Psoas muscle (tissue), 7 donors: ENCODE measurements at regions not wholly inside any gene's neighbourhood (a gene's known extent, or its start where the extent isn't known, plus 50 kb on each side); places are given as distances from the start of the nearest gene placed in this dataset.

Source experiments
- ATAC-seq, 4 donors: fragments of 200-7000 bp; cut with Tn5 transposase; one replicate each; pipeline ENCODE4 v1.9.1; 2020; ENCODE audit warnings: moderate library complexity in 3 of 4, mild to moderate bottlenecking in 2 of 4
- DNase-seq, 2 donors: peaks; one replicate each; pipeline ENCODE4 v3.0.0-alpha.2; 2020
- H3K27ac ChIP-seq: fragments of 200-600 bp; one replicate; pipeline ENCODE4 v1.8.0; 2022
- H3K27me3 ChIP-seq, 3 donors: fragments of 200-600 bp in 1 of 3; one replicate each; pipeline versions ENCODE4 v1.6.1 to v1.8.0; 2013 to 2022; ENCODE audit warnings: low read length in 2 of 3, mild to moderate bottlenecking in 2 of 3, moderate library complexity in 1 of 3; ENCODE audit not compliant: insufficient read depth in 3 of 3
- H3K36me3 ChIP-seq, 2 donors: fragments of 200-600 bp in 1 of 2; one replicate each; pipeline versions ENCODE4 v1.6.1 to v1.8.0; 2013 to 2022; ENCODE audit warnings: low read depth in 1 of 2, mild to moderate bottlenecking in 1 of 2, moderate library complexity in 1 of 2; ENCODE audit not compliant: insufficient read depth in 1 of 2
- H3K4me1 ChIP-seq: fragments of 200-600 bp; one replicate; pipeline ENCODE4 v1.8.0; 2022
- H3K4me3 ChIP-seq: fragments of 200-600 bp; one replicate; pipeline ENCODE4 v1.8.0; 2022; ENCODE audit warnings: mild to moderate bottlenecking
- H3K9me3 ChIP-seq: fragments of 200-600 bp; one replicate; pipeline ENCODE4 v1.8.0; 2022
- WGBS, 3 donors: extraction: QIAGEN DNeasy Blood & Tissue Kit; methylation state at CpG; one replicate each; pipeline versions ENCODE4 v1.1.6 to v1.1.7; 2013; 5-methylcytosine and 5-hydroxymethylcytosine counted together
- intact Hi-C, 2 donors: fragments of 100-400 bp; cut with DNase I; formaldehyde crosslinking; loops; one replicate each; pipeline versions ENCODE4 v1.11.0 to v1.14.2; 2022
- TF ChIP-seq, protein P1 (sequence below): fragments of 200-600 bp; IDR thresholded peaks from one replicate; pipeline ENCODE4 v1.8.0; 2022; ENCODE audit warnings: antibody characterized with exemption
- donor health status: healthy with polysubstance abuse.
- donor health status: DM: no; HTN: no; CAD: no; lungs with moderate emphysema.
- donor health status: Bipolar disorder and iron deficiency.
- donor health status: healthy.
- donor health status: DM: yes; HTN: yes; CAD: no.
- donor health status: DM: no; HTN: no; CAD: no.
- donor health status: DM: yes; HTN: yes; CAD: no.

DNA sequence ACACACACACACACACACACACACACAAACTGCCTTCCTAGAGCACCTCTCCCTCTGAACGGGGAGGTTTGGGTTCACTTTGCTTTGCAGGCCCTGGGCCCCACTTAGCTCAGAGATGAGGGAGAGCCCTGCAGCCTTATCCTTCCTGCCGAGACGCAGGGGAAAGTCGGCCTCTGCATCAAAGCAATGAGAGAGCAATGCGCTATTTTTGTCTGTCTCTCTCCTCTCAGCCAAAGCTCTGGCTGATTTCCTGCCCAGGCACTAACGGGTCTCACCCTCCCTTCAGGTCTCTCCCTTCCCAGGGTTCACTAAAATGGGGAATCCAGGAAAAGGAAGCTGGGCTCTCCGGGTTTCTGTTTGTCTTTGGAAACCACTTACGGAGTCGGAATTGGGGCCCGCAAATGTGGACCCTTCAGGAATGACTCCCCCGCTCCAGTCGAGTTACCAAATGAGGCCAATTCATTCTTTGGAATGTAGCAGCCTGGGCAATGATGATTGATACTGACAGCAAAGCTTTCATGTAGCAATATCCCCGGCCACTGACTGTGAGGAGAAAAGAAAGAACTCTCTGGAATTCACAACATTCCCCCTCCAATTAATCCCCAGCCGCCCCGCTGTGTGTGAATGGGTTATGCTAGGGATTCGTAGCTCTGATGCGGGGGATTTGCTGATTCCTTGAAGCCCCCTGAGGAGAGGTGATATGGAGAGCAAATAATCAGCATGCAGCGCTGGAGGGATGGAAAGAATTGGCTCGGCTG is 61.5 kb upstream of the WLS start:
- ATAC-seq = peak; percentile 29 to 68 (median 50)
- intact Hi-C loops = no loop called here
- TF ChIP-seq, protein P1, sequence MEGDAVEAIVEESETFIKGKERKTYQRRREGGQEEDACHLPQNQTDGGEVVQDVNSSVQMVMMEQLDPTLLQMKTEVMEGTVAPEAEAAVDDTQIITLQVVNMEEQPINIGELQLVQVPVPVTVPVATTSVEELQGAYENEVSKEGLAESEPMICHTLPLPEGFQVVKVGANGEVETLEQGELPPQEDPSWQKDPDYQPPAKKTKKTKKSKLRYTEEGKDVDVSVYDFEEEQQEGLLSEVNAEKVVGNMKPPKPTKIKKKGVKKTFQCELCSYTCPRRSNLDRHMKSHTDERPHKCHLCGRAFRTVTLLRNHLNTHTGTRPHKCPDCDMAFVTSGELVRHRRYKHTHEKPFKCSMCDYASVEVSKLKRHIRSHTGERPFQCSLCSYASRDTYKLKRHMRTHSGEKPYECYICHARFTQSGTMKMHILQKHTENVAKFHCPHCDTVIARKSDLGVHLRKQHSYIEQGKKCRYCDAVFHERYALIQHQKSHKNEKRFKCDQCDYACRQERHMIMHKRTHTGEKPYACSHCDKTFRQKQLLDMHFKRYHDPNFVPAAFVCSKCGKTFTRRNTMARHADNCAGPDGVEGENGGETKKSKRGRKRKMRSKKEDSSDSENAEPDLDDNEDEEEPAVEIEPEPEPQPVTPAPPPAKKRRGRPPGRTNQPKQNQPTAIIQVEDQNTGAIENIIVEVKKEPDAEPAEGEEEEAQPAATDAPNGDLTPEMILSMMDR = no peak
- WGBS, 3 donors = 47 to 50% (median 49%) methylated on average over 19 of the region's 19 CpGs
- Histone ChIP-seq H3K4me3 (no peak overlapping the region), H3K4me1 (no peaks in the 10 kb centered on the region), H3K27ac (no peak overlapping the region), H3K9me3 (no peaks in the 10 kb centered on the region), H3K27me3 (no peaks in the 10 kb centered on the region), H3K36me3 (no peaks in the 10 kb centered on the region)
- no peak for DNase-seq

DNA sequence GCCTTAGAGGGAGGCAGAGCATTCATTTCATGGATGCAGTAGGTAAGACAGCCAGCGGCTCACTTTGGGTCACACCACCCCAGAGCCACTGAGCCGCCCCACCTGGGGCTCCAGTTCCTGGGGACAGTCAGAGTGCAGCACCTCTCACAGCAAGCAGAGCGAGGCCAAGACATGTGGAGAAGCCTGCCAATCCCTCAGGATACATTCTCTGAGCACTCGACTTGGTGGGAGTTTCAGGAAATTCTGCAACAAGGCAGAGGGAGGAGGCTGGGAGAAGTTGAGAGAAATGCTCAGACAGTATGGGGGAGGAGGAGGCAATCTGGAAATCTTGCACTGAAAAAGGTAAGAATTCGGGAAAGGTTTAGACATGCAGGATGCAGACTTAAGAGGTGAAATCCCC is 60.8 kb upstream of the WLS start:
- TF ChIP-seq, protein P1 = no peak
- no peaks in the 10 kb centered on the region for H3K36me3 ChIP-seq
- WGBS, 3 donors = 52 to 59% (median 53%) methylated on average over 5 of the region's 5 CpGs
- DNase-seq (no peak), ATAC-seq (peak in 1 of 4 donors; percentile 16)
- no peaks in the 10 kb centered on the region for H3K27me3 ChIP-seq
- H3K9me3 ChIP-seq = no peaks in the 10 kb centered on the region
- no peak overlapping the region for H3K4me3 ChIP-seq
- no peaks in the 10 kb centered on the region for H3K4me1 ChIP-seq
- intact Hi-C loops = no loop called here
- no peak overlapping the region for H3K27ac ChIP-seq

DNA sequence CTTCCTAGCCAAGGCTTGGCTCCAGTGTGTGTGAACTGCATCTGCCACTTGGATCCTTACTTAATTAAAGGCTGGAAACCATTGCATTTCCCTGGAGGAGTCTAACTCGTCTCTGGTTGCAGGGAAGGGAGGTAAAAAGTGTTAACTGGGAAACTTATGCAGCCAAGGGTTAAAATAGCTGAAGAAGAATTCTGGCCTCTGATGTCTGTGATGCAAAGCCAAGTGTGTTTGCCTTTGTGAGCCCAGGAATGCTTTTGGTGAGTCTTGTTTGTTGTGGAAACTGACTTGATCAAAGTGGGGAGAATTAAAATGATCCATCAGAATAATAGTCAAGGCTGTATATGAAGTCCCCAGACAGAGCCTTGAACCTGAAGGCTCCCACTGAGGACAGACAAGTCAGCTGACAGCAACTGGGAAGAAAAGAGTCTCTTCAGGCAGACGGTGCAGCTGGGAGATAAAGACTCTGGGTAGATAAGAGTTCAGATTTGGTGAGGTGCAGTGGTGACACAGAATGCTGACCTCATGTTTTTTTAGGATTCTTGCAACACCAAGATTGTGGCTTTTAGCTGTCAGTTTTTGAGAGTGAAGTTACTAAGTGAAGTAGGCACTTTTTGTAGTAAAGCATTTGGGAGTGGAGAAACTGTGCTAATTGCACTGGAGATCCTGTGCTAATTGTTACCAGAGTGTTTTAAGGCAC is 59.5 kb upstream of the WLS start:
- H3K9me3 ChIP-seq = no peaks in the 10 kb centered on the region
- no peak for ATAC-seq
- H3K27ac ChIP-seq = no peak overlapping the region

DNA sequence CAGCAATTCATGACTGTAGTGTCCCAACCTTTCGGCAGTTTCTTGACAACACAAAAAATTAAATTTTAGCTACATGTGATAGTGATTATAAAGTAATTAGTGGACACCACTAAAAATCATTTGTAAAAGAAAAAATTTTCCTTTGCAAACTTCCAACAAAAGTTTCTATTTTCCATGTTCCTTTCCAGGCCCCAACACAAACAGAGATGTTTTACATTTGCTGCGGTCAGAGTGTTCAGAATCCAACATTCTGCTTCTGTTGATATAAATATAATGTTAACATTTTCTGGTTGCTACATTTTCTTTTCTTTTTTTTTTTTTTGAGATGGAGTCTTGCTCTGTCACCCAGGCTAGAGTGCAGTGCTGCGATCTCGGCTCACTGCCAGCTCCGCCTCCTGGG is 54.9 kb upstream of the WLS start:
- H3K4me3 ChIP-seq = no peak overlapping the region
- 83 to 87% (median 85%) methylated on average over 5 of the region's 5 CpGs for WGBS, 3 donors
- H3K27me3 ChIP-seq = no peaks in the 10 kb centered on the region
- TF ChIP-seq, protein P1 = no peak
- H3K27ac ChIP-seq = no peak overlapping the region
- DNase-seq = no peak
- H3K4me1 ChIP-seq = no peaks in the 10 kb centered on the region
- intact Hi-C loops = no loop called here
- no peak for ATAC-seq
- no peaks in the 10 kb centered on the region for H3K9me3 ChIP-seq
- H3K36me3 ChIP-seq = no peaks in the 10 kb centered on the region

More for the DNA sequence above, 59.5 kb upstream of the WLS start:
- 34 to 63% (median 44%) methylated on average over 2 of the region's 2 CpGs for WGBS, 3 donors
- Histone ChIP-seq H3K36me3 (no peaks in the 10 kb centered on the region), H3K27me3 (no peaks in the 10 kb centered on the region), H3K4me1 (no peaks in the 10 kb centered on the region), H3K4me3 (no peak overlapping the region)
- TF ChIP-seq, protein P1 = no peak
- intact Hi-C loops = no loop called here
- DNase-seq = no peak
